ENCODE measurements at regions not wholly inside any gene's neighbourhood (a gene's known extent, or its start where the extent isn't known, plus 50 kb on each side); places are given as distances from the start of the nearest gene placed in this dataset.

GRCh38 chr4:138562544-138562991, 320.4 kb upstream of the SLC7A11 start:
- TF ChIP-seq POLR2AphosphoS5 (IDR thresholded peaks at IDR 0.05) (no peak), CTCF (IDR thresholded peaks at IDR 0.05 in 8 of 11, conservative IDR thresholded peaks at IDR 0.05 in 3 of 11) (no peak), POLR2A (IDR thresholded peaks at IDR 0.05) (no peak)
